Type B pancreatic cell (in vitro differentiated cells): ENCODE measurements at regions not wholly inside any gene's neighbourhood (a gene's known extent, or its start where the extent isn't known, plus 50 kb on each side); places are given as distances from the start of the nearest gene placed in this dataset.

Experiments
- DNase-seq: peaks from one replicate; pipeline ENCODE4 v3.0.0; 2021; ENCODE audit warnings: mixed read lengths; ENCODE audit not compliant: unreplicated experiment; ENCODE audit errors: extremely low spot score
- H3K27ac Mint-ChIP-seq: 2 replicates; pipeline ENCODE4 v1.8.0; 2021; ENCODE audit warnings: mild to moderate bottlenecking, mixed read lengths
- H3K27me3 Mint-ChIP-seq: 2 replicates; pipeline ENCODE4 v1.8.0; 2021; ENCODE audit warnings: mixed read lengths
- H3K36me3 Mint-ChIP-seq: 2 replicates; pipeline ENCODE4 v1.8.0; 2021; ENCODE audit warnings: mixed read lengths
- H3K4me1 Mint-ChIP-seq: one replicate; pipeline ENCODE4 v1.8.0; 2021; ENCODE audit warnings: mixed read lengths; ENCODE audit not compliant: unreplicated experiment
- H3K4me3 Mint-ChIP-seq: 2 replicates; pipeline ENCODE4 v1.8.0; 2021; ENCODE audit warnings: mild to moderate bottlenecking, mixed read lengths
- H3K9me3 Mint-ChIP-seq: 2 replicates; pipeline ENCODE4 v1.8.0; 2021; ENCODE audit warnings: mixed read lengths
- CTCF ChIP-seq: fragments of 200-600 bp; sonication (generic); conservative IDR thresholded peaks from 2 replicates; pipeline ENCODE4 v1.5.0; 2021; ENCODE audit warnings: antibody characterized with exemption, mild to moderate bottlenecking

GRCh38 chr14:96979611-96980074 is 182.5 kb downstream of the VRK1 start:
- Mint-ChIP-seq H3K4me3 (no peak overlapping the region), H3K27me3 (no peaks in the 10 kb centered on the region), H3K4me1 (no peaks in the 10 kb centered on the region), H3K27ac (no peak overlapping the region), H3K9me3 (no peaks in the 10 kb centered on the region), H3K36me3 (no peaks in the 10 kb centered on the region)
- DNase-seq, result no peak
- TF ChIP-seq CTCF, result no peak

- no peak for DNase-seq
- no peaks in the 10 kb centered on the region for H3K9me3 Mint-ChIP-seq
- no peak overlapping the region for H3K4me3 Mint-ChIP-seq
- no peaks in the 10 kb centered on the region for H3K36me3 Mint-ChIP-seq
- no peak for TF ChIP-seq CTCF
- no peak overlapping the region for H3K27ac Mint-ChIP-seq
- H3K27me3 Mint-ChIP-seq, result peaks cover 2% of the 10 kb centered on the region
- no peaks in the 10 kb centered on the region for H3K4me1 Mint-ChIP-seq
Measured at GRCh38 chr14:96980835-96981234, 183.7 kb downstream of the VRK1 start.

- no peaks in the 10 kb centered on the region for H3K9me3 Mint-ChIP-seq
Measured at GRCh38 chr14:96986256-96987085, 189.3 kb downstream of the VRK1 start.

GRCh38 chr14:96987086-96987474 is 189.9 kb downstream of the VRK1 start:
- H3K36me3 Mint-ChIP-seq, result no peaks in the 10 kb centered on the region
- no peaks in the 10 kb centered on the region for H3K4me1 Mint-ChIP-seq
- H3K27me3 Mint-ChIP-seq, result peaks cover 2% of the 10 kb centered on the region
- no peak overlapping the region for H3K4me3 Mint-ChIP-seq
- TF ChIP-seq CTCF, result no peak
- no peaks in the 10 kb centered on the region for H3K9me3 Mint-ChIP-seq
- no peak for DNase-seq
- H3K27ac Mint-ChIP-seq, result no peak overlapping the region

More at GRCh38 chr14:96986256-96987085, 189.3 kb downstream of the VRK1 start:
- Mint-ChIP-seq H3K4me3 (no peak overlapping the region), H3K36me3 (no peaks in the 10 kb centered on the region), H3K4me1 (no peaks in the 10 kb centered on the region), H3K27me3 (peaks cover 2% of the 10 kb centered on the region), H3K27ac (no peak overlapping the region)
- DNase-seq, result no peak
- no peak for TF ChIP-seq CTCF

GRCh38 chr14:96987771-96988170 is 190.6 kb downstream of the VRK1 start:
- no peak for DNase-seq
- Mint-ChIP-seq H3K36me3 (no peaks in the 10 kb centered on the region), H3K27ac (no peak overlapping the region), H3K9me3 (no peaks in the 10 kb centered on the region), H3K4me1 (no peaks in the 10 kb centered on the region), H3K27me3 (peaks cover 2% of the 10 kb centered on the region), H3K4me3 (no peak overlapping the region)
- TF ChIP-seq CTCF, result no peak
